ENCODE measurements at regions not wholly inside any gene's neighbourhood (a gene's known extent, or its start where the extent isn't known, plus 50 kb on each side); places are given as distances from the start of the nearest gene placed in this dataset.
A peak's percentile ranks its signal among the peaks of the same experiment; 100 is the strongest.

GRCh38 chr7:70846208-70846607 is 285.7 kb upstream of the GALNT17 start:
- Mint-ChIP-seq H3K4me3 (ENCODE audit: unreplicated experiment) (no peak overlapping the region), H3K27me3 (ENCODE audit: low read depth) (peaks cover 11% of the 10 kb centered on the region), H3K4me1 (ENCODE audit: low read depth) (no peaks in the 10 kb centered on the region), H3K36me3 (ENCODE audit: low read depth) (no peaks in the 10 kb centered on the region), H3K9me3 (ENCODE audit: low read depth) (peaks cover 9% of the 10 kb centered on the region), H3K27ac (ENCODE audit: unreplicated experiment) (no peak overlapping the region)
- no peak for TF ChIP-seq CTCF (IDR thresholded peaks at IDR 0.05)
- DNase-seq (ENCODE audit: low spot score), result no peak

- Mint-ChIP-seq H3K27me3 (ENCODE audit: low read depth) (peaks cover 7% of the 10 kb centered on the region), H3K36me3 (ENCODE audit: low read depth) (no peaks in the 10 kb centered on the region), H3K27ac (ENCODE audit: unreplicated experiment) (no peak overlapping the region), H3K4me1 (ENCODE audit: low read depth) (no peaks in the 10 kb centered on the region), H3K9me3 (ENCODE audit: low read depth) (peaks cover 4% of the 10 kb centered on the region), H3K4me3 (ENCODE audit: unreplicated experiment) (no peak overlapping the region)
- TF ChIP-seq CTCF (IDR thresholded peaks at IDR 0.05), result no peak
- no peak for DNase-seq (ENCODE audit: low spot score)
Observed at GRCh38 chr7:70849580-70850235, 282.2 kb upstream of the GALNT17 start.

GRCh38 chr7:70855373-70855772 is 276.6 kb upstream of the GALNT17 start:
- Mint-ChIP-seq H3K27me3 (ENCODE audit: low read depth) (peaks cover 13% of the 10 kb centered on the region), H3K36me3 (ENCODE audit: low read depth) (no peaks in the 10 kb centered on the region), H3K4me3 (ENCODE audit: unreplicated experiment) (no peak overlapping the region), H3K27ac (ENCODE audit: unreplicated experiment) (no peak overlapping the region), H3K9me3 (ENCODE audit: low read depth) (peaks cover 4% of the 10 kb centered on the region), H3K4me1 (ENCODE audit: low read depth) (no peaks in the 10 kb centered on the region)
- DNase-seq (ENCODE audit: low spot score), result no peak
- no peak for TF ChIP-seq CTCF (IDR thresholded peaks at IDR 0.05)

DNA sequence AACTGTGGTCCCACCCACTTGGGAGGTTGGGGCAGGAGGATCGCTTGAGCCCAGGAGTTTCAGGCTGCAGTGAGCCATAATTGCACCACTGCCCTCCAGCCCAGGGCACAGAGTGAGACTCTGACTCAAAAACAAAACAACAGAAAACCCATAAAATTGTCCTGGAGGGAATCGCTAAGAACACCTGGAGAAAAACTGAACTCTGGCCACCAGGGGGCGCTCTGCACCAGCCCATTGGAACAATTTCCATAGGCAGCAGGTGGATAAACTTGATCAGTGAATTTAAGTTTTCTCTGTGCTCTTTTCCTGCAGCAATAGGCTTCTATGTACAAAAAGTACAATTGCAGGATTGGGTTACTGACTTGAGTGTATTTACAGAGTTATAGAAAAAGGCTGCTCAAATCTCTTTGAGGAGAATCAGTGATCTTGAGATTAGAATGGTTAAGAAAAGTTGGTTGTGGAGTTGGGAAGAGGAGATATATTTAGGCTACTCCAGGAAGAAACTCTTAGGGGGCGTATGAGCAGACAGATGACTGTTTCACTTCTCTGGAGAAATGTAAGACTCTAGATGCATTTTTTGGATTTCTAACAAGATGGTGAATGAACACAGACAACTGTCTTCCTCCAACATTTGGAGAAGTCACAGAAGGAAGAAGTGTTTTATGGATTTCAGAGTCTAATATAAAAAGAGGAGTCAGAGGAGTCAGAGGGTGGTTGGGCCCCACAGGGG is 274.9 kb upstream of the GALNT17 start:
- no peak for DNase-seq (ENCODE audit: low spot score)
- Mint-ChIP-seq H3K27ac (ENCODE audit: unreplicated experiment) (no peak overlapping the region), H3K4me1 (ENCODE audit: low read depth) (no peaks in the 10 kb centered on the region), H3K27me3 (ENCODE audit: low read depth) (peaks cover 13% of the 10 kb centered on the region), H3K4me3 (ENCODE audit: unreplicated experiment) (no peak overlapping the region), H3K36me3 (ENCODE audit: low read depth) (peaks cover 1% of the 10 kb centered on the region), H3K9me3 (ENCODE audit: low read depth) (peaks cover 8% of the 10 kb centered on the region)
- peak; percentile 100 for TF ChIP-seq CTCF (IDR thresholded peaks at IDR 0.05)

GRCh38 chr7:70857793-70858545 is 274.0 kb upstream of the GALNT17 start:
- H3K4me1 Mint-ChIP-seq (ENCODE audit: low read depth), result no peaks in the 10 kb centered on the region
- no peak for DNase-seq (ENCODE audit: low spot score)
- no peak for TF ChIP-seq CTCF (IDR thresholded peaks at IDR 0.05)
- H3K36me3 Mint-ChIP-seq (ENCODE audit: low read depth), result peaks cover 1% of the 10 kb centered on the region
- peaks cover 12% of the 10 kb centered on the region for H3K9me3 Mint-ChIP-seq (ENCODE audit: low read depth)
- no peak overlapping the region for H3K4me3 Mint-ChIP-seq (ENCODE audit: unreplicated experiment)
- H3K27ac Mint-ChIP-seq (ENCODE audit: unreplicated experiment), result no peak overlapping the region
- peaks cover 10% of the 10 kb centered on the region for H3K27me3 Mint-ChIP-seq (ENCODE audit: low read depth)
